GM19324 (cell line): ENCODE measurements at regions not wholly inside any gene's neighbourhood (a gene's known extent, or its start where the extent isn't known, plus 50 kb on each side); places are given as distances from the start of the nearest gene placed in this dataset.
"Not testable (repeated sequence)": the region's sequence is repeated elsewhere in the genome, so short reads cannot be mapped to it uniquely, and the experiment has no call there.

Experiments
- ATAC-seq: cut with Tn5 transposase; IDR thresholded peaks from one replicate; pipeline ENCODE4 v1.9.1; 2021; ENCODE audit warnings: mild to moderate bottlenecking, moderate library complexity; ENCODE audit not compliant: unreplicated experiment, low FRiP score

- no peak for ATAC-seq
Measured at GRCh38 chr16:5982979-5983378, 885.4 kb upstream of the EEF2KMT start.

- no peak for ATAC-seq
Measured at GRCh38 chr16:5979905-5980550, 882.4 kb upstream of the EEF2KMT start.

- no peak for ATAC-seq
Measured at GRCh38 chr16:5977329-5977728, 879.7 kb upstream of the EEF2KMT start.

GRCh38 chr16:5972747-5973146, 875.2 kb upstream of the EEF2KMT start:
- no peak for ATAC-seq

- ATAC-seq = no peak
Measured at GRCh38 chr16:5971924-5972323, 874.3 kb upstream of the EEF2KMT start.

GRCh38 chr16:5971106-5971505, 873.5 kb upstream of the EEF2KMT start:
- no peak for ATAC-seq

GRCh38 chr16:5966004-5966403, 868.4 kb upstream of the EEF2KMT start:
- no peak for ATAC-seq

- ATAC-seq = no peak
Measured at GRCh38 chr16:5965321-5965720, 867.7 kb upstream of the EEF2KMT start.

- ATAC-seq = no peak
Measured at GRCh38 chr16:5951486-5951885, 853.9 kb upstream of the EEF2KMT start.

- ATAC-seq = no peak
Measured at GRCh38 chr16:5944971-5945370, 847.4 kb upstream of the EEF2KMT start.

- no peak for ATAC-seq
Measured at GRCh38 chr16:5938607-5939006, 841.0 kb upstream of the EEF2KMT start.

GRCh38 chr16:5932906-5933305, 835.3 kb upstream of the EEF2KMT start:
- ATAC-seq = no peak

GRCh38 chr16:5928476-5929065, 831.0 kb upstream of the EEF2KMT start:
- no peak for ATAC-seq

GRCh38 chr16:5925850-5926249, 828.3 kb upstream of the EEF2KMT start:
- ATAC-seq = no peak

- no peak for ATAC-seq
Measured at GRCh38 chr16:5922686-5923085, 825.1 kb upstream of the EEF2KMT start.

GRCh38 chr16:5918567-5919130, 821.1 kb upstream of the EEF2KMT start:
- ATAC-seq = no peak

- no peak for ATAC-seq
Measured at GRCh38 chr16:5917436-5918195, 820.0 kb upstream of the EEF2KMT start.

- ATAC-seq = no peak
Measured at GRCh38 chr16:5916711-5917191, 819.2 kb upstream of the EEF2KMT start.

- ATAC-seq = no peak
Measured at GRCh38 chr16:5911241-5911640, 813.6 kb upstream of the EEF2KMT start.

GRCh38 chr16:5909556-5909955, 812.0 kb upstream of the EEF2KMT start:
- ATAC-seq = not testable (repeated sequence)

GRCh38 chr16:5907544-5907943, 809.9 kb upstream of the EEF2KMT start:
- ATAC-seq = no peak
